Limb (tissue), 2 donors: ENCODE measurements at regions not wholly inside any gene's neighbourhood (a gene's known extent, or its start where the extent isn't known, plus 50 kb on each side); places are given as distances from the start of the nearest gene placed in this dataset.

Source experiments
- DNase-seq, 2 donors: peaks; one replicate each; pipeline ENCODE4 v3.0.0-alpha.2; 2016; ENCODE audit errors: extremely low spot score in 2 of 2

DNA sequence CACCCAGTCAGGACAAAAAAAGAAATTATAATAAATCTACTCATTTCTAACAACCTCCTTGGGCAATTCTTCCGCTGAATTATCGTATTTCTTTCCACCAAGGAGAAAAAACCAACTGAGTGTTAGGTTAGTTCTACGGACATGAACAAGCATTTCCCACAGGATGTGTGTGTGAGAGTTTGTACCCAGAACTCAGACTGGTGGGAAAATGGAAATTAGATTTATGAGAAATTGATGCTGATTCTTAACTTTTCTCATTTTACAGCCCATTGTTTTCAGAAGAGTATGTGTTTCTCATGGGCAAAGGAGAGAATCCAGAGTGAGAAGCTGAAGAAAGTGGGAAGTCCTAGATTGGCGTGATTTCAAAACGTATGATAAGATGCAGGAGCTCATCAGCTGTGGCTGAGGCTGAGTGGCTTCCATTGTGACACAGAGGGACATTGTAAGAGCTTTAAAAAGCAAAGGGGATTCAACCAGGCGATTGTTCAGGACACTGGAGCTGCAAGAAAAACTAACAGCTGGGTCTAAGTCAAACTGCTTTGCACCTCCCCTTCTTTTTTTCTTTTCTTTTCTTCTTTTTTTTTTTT, 184.7 kb upstream of the ARGLU1 start:
- no peak for DNase-seq

DNA sequence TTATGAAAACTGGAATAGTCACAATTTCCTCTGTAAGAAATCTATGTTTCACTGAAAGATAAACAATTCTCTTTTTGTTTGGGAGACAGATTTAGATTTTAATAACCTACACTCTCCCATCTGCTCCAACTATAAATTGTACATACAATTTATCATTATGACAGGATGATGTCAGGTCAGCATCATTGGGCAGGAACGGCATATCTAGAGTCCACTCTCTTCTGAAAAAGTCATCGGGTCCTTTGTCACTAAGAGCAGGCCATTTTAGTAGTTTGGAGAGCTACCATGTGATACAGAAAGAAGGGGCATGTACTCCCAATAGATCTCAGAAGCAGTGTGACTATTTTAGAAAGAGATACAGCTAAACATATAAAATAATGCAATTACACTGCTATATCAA, 180.8 kb upstream of the ARGLU1 start:
- no peak for DNase-seq

DNA sequence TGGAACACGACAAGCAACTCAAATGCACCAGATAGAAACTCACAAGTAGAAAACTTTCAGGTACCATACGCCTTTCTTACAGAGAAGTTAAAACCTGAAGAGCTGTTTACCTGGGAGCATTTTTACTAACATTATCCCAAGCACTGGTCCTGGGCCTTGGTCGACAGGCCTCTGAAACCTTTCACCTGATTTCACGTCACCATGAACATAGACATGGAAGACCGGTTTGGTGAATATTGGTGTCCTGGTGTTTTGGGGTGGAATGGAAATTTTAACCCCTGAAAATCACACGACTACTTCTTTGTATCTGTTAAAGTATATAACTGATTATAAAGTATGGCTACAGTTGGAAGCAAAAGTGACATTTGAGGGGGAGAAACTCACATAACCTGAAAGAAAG, 176.6 kb upstream of the ARGLU1 start:
- DNase-seq: no peak

- no peak for DNase-seq
Observed at GRCh38 chr13:106738186-106738678, 170.3 kb upstream of the ARGLU1 start.

DNA sequence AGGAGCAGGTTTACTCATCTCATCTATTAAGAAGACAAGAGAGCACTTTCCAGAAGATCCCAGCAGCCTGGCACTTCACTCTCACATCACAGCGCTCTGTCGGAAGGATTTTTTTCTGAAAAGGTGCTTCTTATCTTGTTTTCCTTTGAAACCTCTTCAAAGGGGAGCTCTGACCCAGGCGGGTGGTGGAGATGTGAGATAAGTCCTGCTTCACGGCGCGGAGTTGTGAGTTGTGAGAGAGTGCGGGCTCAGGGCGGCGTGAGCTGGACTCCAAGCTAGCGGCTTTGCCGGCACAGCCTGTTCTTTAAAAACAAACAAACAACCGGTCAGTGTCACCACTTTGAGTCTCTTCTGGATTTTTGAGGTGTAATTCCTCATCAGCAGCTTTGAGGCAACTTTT, 169.0 kb upstream of the ARGLU1 start:
- no peak for DNase-seq

GRCh38 chr13:106734198-106734597, 166.3 kb upstream of the ARGLU1 start:
- DNase-seq: no peak

- DNase-seq: no peak
Observed at GRCh38 chr13:106723036-106723435, 155.1 kb upstream of the ARGLU1 start.

DNA sequence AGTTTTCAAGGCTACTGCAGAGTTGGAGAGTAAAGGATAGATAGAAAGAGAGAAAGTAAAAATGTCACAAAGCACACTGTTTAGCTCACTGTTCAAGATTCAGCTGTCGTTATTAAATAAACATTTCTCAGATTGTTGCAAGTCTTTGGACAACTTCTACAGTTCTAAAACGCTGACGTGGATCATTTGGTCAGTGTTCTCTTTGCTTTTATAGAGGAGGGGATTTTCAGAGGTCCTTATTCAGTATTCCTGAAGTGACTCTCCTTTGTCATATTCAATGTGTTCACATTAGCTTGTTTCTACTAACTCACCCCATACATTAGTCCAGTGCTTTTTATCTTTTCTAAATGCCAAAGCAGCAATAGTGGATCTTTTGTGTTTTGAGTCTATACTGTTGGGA, 154.7 kb upstream of the ARGLU1 start:
- DNase-seq: no peak

DNA sequence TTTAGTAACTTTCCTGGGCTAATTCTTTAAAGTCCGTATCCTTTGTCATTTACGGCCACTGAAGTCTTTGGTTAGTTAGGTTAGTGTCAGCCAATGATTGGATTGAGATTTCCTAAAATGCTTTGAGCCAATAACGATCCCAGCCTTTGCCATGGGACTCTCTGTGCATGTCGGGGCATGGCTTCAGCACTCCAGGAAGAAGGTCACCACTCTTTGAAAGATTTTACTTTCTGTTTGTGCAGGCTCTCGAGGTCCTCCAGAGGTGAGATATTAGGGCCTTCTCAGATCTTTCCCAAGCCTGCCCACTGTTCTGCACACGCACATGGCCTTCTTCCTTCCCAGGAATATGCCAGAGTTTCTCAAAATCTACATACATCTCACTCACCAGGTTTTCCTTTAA, 153.7 kb upstream of the ARGLU1 start:
- no peak for DNase-seq

- no peak for DNase-seq
Observed at GRCh38 chr13:106714271-106714982, 146.5 kb upstream of the ARGLU1 start.

- DNase-seq: no peak
Observed at GRCh38 chr13:106712381-106712780, 144.4 kb upstream of the ARGLU1 start.

- no peak for DNase-seq
Observed at GRCh38 chr13:106710266-106710665, 142.3 kb upstream of the ARGLU1 start.

- DNase-seq: no peak
Observed at GRCh38 chr13:106709522-106709921, 141.6 kb upstream of the ARGLU1 start.

DNA sequence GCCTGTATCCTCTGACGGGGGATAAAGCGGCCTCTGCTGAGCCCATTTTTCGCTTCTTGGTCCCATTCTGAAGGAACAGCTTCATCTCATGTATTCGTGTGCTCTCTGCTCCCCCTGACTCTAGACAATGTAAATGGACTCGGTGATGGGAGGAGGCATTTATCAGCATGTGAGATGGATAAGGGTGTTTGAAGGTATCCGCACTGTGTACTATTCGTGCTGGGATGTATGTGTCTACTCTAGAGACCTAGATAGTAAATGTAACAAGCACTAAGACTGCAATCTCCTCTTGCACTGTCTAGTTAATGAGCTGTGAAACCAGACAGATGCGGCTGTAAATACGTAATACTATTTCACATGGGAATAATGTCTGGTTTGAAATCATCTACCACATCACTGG, 134.6 kb upstream of the ARGLU1 start:
- no peak for DNase-seq

DNA sequence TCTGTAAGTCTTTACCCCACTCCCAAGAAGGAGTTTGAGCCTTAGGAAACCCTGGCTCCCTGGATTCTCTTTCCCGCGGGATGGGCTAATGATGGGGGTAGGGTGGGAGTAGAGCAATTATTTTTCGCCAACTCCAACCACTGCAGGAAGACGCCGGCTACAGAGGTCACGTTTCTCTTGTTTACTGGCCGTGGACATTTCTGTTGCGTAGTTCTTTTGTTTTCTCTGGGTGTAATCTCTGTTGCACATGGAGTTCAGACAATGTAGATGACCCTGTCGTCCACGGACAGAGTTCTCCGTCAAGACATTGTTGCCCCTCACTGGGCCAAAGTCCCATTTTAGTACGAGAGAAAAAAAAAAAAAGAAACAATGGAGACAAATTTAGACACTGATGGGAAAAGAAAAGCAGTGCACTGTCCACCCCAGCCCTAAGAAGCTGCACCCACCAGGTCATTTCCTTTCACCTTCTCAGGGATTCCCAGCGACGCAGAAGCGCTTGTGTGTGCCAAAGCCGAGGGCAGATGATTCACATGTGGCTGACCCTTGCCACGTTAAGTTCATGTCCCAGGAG, 133.9 kb upstream of the ARGLU1 start:
- DNase-seq: no peak

DNA sequence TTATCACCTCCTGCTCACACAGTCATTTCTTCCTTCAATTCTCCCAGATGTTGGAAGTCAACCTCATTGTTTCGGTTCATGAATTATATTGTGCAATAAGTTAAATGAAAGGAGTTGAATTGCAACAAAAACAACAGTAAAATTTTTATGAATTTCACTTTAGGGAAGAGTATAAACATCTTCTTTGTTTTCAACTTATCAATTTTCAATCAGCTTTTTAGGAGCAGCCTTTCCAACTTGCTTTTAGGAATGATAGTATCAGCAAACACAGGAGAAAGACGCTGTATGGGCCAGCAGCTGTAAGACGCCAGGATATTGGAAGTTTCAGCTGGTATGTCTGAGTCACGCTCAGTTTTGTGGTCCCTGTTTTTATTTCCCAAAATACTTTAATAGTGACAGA, 132.5 kb upstream of the ARGLU1 start:
- DNase-seq: no peak

DNA sequence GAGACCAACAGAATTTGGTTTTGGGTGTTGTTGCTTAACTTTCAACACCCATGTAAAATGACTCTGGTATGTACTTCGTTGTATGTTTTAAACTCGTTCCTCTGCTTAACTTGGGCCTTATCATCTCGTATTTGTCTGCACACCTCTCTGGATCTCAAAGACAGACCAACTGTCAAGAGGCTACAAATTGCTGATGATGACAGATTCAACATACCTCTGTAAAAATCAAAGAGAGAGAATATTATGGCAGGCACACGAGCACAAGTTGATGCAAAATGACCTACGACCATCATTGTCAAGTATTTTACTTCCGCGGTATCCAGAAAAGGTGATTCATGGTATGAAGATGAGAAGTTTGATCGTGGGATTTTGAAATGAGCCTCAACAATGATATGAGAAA, 132.1 kb upstream of the ARGLU1 start:
- DNase-seq: no peak

DNA sequence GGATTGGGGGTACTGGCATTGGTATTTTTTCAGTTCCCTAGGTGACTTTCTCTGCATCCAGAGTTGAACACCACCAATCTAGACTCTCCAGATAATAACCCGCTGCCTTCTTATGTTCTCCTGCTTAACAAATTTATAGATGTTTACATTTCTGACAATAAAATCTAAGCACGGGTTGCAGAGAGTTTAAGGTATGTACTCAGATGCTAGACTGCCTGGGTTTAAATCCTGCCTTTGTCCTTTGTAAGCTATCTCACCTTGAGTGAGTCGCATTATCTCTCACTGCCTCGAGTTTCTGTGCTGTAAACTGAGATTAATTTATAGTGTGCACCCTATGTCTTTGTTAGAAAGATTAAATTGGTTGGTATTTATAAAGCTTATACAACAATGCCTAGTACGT, 131.4 kb upstream of the ARGLU1 start:
- no peak for DNase-seq

GRCh38 chr13:106696719-106697118, 128.8 kb upstream of the ARGLU1 start:
- no peak for DNase-seq

- DNase-seq: no peak
Observed at GRCh38 chr13:106696140-106696539, 128.2 kb upstream of the ARGLU1 start.

DNA sequence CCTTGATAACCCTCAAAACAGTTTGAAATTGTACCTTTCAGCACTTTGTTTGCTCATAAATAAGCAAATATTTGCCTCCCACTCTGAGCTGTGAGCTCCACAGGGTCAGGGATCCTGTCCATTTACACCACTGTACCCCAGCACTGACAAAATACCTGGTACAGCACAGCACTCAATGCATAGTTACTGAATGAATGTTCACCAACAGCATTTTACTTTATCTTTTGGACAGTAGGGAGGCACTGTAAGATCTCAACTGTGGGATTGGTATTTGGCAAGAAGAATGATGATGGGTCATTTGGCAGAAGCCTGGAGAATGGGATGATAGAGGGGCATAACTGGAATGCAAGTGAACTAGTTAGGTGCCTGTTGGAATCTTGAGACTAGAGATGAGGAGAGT, 127.2 kb upstream of the ARGLU1 start:
- DNase-seq: no peak

GRCh38 chr13:106691861-106692260, 123.9 kb upstream of the ARGLU1 start:
- DNase-seq: no peak

DNA sequence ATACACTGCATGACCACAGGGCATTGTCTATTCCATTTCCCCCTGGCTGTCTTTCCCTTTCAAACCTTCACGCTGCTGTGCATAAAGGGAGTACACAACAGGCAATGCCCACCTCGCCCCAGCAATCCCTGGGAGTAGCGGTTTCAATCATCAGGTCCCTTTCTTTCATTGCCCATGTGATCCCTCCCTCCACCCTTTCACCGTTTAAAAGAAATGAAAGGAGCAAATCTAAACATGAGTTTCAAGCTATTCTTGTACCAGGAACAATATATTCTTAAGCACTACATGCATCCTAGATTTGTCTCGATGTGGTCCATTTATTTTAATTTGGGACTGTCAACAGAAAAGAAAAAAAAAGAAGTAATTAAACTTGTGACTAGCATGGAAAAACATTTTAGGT, 123.4 kb upstream of the ARGLU1 start:
- DNase-seq: no peak
